Umbilical cord (tissue), 1 donor: ENCODE measurements at regions not wholly inside any gene's neighbourhood (a gene's known extent, or its start where the extent isn't known, plus 50 kb on each side); places are given as distances from the start of the nearest gene placed in this dataset.

Experiments
- DNase-seq: peaks from one replicate; pipeline ENCODE4 v3.0.0-alpha.2; 2015; ENCODE audit warnings: low spot score

DNA sequence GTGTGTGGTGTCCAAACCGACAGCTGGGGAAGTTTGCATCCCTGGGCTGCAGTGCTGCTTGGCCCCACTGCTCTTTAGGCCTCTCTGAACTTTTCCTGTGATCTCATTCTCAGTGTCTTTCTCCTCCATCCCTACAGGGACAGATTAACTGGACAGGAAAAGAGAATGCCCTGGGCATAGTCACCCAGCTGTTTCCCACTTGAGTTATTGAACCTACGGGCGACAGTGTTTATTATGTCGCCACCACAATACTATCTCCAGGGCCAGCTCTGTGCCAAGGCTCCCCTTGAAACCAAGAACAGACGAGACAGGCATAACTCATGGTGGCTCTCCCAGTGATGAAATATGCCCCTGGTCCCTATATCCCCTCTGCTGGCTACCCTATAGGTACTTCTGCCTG is 147.8 kb upstream of the EPHA7 start:
- no peak for DNase-seq

DNA sequence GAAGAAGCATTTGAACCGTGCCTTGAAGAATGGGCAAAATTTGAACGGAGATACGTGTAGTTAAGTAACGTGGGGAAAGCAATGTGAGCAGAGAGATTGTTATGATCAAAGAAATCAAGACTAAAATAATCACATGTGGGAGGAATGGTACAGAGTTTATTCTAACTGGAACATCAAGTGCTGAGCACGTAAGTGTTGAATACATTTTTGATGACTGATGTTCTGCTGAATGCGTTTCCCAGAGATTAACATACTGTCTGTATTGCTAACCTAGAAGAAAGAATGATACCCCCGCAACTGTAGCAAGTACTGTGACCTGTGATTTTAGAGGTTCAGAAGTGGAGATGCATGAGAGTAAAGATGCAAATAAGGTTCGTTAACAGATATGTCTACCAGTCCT is 146.9 kb upstream of the EPHA7 start:
- no peak for DNase-seq

DNA sequence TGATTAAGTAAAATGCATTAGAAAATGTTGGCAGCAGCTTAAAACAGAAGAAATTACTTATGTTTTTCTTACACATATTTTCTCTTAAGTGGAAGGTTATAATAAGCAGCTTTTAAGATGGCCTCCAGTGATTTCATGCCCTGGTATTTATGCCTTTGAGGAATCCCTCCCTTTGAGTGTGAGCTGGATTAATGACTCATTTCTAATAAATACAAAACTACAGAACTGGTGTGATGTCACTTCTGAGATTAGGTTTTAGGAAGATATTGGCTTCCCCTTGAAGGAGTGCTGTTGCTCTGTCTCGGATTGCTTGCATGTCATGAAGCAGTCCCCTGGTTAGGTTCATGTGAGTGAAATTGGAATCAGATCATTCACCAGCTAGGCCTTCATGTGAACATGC is 143.2 kb upstream of the EPHA7 start:
- DNase-seq: no peak

DNA sequence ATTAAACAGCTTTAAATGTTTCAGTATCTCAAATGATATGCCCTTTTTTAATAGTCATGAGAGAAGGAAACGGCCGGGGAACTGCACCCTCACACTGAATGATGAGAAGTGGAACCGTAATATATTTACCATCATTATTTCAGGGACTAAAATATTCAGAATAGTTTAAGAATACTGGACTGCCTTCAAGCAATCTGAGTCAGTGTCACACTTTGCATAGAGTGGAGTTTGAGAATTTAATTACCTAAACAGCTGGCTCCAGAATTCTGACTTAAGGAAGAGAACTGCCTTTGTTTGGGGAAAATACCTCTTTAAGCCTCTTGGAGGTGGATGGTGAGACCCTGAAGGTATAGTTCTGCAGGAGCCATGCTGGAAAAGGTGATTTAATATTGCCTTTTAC is 135.9 kb upstream of the EPHA7 start:
- no peak for DNase-seq

DNA sequence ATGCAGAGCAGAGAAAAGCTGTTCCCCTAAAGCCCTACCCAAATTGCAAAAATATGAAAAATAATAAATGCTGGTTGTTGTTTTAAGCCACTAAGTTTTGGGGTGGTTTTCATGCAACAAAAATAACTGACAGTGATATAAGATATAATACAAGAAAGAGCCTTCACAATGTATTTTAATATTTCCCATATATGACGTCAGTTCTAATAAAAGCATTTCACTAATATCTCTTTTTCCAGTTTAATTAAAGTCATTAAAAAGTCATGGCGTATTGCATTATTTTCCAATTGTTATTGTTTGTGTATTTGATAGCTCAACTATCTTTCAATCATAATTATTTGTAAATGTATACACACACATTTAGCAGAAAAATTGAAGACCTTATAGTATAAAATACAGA is 134.7 kb upstream of the EPHA7 start:
- DNase-seq: no peak

DNA sequence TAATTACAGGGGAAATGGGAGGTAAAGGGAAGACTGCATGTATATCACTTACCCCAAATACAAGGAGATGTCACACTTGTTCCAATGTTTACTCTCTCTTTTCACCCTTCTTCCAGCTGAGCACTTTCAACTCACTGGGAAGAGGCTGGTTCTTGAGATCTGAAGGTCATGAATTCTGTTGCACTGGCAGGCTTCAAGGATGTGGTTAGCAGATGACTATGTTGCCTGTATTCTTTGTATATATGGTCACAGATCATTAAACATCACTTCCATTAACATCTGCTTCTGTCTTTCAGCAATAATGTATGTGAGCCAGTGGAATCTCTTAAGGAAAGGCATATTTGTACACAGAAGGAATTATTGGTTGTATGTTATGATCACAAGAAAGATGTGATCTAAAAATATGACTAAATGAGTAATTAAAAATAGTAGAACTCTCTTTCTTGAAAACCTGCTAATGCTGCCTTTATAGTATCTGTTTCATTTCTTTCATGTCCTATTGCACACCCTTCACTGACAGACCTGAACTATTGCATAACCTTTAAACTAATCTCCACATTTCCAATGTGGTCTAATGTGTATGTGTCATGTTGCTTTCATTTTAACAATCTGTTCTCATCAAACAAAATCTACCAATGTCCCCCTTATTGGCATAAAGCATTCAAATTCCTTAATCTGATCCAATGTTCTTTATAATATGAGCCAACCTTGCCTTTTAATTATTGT is 131.4 kb upstream of the EPHA7 start:
- no peak for DNase-seq

DNA sequence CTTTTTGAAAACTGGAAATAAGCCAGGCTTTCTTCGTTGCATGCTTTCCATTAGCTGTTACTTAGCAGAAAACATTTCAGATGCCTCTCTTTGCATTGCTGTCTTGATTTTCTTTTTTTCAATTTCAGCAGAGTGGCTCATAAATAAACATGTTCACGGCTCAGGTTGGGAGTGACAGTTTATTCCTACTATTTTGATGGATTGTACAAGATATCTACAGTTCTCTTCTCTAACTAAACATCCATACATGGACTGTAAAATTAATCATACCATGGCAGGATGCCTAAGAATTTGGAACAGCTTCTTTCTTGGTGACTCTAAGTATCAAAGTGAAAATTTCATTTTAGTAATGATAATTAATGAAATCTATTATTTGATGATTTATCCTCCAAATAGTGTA is 130.5 kb upstream of the EPHA7 start:
- DNase-seq: no peak

DNA sequence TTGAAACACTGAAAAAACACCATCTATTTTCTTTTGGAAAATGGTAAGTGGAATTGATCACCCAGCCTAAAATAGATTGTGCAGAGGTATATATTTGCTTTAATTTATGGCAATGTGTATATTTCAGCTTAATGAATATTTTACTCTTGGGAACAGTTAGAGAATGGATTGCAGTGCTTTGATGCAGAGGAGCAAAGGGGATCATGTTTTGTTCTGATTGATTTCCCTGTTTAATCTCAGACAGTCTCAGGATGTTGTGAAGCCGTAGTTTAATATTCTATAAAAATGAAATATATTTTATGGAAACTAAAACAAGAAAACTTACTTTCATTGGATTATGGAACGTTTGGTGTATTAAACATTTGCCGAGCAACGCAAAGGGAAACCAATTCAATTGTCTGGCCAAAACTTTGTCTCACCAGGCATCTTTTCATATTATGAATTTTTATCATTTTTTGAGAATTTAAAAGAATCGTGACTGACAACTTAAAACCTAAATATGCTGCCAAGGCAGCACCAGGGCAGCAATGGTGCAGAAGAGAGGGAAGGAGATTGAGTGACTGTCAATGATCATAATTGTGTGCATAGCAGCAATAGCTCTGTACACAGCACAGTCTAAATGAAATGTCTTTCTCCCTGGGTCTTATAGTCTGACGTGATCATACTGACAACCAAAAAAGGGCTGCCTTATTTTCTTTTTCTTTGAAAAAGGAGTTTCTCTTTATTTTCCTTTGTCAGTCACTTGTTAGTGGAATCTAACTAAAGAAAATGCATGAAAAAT is 105.5 kb upstream of the EPHA7 start:
- DNase-seq: no peak

DNA sequence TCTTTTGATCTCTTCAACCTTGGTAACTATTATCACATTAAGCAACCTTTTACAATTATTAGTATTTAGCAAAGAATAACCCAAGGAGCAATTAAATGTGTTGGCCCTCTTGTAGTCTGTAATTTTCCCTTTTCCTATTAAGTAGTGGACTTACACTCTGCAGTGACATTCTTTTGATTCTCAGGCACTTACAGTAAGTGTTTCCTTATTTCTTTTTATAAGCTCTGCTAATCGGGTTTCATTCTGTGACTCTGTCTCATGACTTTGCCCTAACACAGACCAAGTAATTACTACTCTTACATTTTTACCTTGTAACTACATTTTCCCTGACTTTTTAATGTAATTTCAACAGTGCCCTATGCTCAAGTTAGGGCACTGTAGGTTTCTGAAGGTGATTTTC is 104.0 kb upstream of the EPHA7 start:
- no peak for DNase-seq

DNA sequence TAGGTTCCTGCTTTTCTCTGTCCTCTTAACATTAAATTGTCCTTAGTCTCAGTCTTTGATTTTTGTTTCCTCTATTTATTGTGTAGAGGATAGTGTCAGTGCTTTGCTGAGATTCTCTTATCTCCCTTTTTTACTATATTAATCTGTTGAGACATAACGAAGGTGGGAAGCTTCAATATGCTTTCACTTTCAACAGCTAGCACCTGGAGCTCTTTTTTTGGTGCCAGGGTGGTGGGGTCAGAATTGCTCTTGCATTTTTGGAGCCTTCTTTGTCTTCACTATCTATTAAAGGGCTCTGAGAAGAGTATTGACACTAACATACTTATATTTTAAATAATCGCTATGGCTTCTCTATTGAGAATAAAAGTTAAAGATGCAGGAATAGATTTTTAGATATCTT is 97.1 kb upstream of the EPHA7 start:
- DNase-seq: no peak

DNA sequence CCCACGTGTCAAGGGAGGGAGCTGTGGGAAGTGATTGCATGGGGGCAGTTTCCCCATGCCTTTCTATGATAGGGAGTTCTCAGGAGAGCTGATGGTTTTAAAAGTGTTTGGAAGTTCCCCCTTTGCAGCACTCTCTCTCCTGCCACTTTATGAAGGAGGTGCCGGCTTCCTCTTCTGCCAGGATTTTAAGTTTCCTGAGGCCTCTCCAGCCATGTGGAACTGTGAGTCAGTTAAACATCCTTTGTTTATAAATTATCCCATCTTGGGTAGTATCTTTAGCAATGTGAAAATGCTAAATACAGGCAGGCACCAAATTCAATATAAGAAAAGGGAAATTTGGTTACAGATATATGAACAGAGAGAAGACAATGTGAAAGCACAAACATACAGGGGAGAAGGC is 96.4 kb upstream of the EPHA7 start:
- no peak for DNase-seq

DNA sequence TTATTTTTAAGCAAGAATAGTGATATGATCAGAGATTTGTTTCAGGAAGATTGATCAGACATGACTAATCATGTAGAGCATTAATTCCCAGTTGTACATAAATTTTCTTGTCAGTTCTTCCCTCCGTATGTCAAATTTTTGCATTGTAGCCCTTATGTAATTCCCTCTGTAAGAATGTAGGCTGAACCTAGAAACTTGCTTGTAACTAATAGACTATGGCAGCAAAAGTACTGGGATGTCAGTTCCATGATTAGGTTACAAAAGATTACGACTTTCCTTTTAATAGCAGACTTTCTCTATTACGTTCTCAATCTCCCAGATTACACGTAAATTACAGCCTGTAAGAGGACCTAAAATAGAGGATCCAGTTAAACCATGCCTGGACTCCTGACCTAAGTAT is 79.4 kb upstream of the EPHA7 start:
- no peak for DNase-seq

DNA sequence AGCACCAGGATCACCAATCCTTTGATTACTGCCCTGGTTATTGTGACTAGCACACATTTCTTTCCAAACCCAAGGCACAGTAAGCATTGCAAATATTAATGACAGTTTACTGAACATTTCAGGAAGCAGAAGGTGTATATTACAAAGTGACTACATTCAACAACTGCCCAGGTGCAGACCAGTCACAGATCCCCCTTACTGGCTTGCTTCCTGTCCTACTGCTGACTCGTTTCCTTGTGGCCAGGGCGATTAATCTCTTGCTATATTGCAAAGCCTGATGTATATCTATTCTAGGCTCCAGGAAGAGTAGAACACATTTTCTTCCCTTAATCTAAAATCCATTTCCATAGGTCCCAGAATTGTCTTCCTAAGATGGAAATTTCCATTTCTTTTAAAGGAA is 77.2 kb upstream of the EPHA7 start:
- DNase-seq: no peak

DNA sequence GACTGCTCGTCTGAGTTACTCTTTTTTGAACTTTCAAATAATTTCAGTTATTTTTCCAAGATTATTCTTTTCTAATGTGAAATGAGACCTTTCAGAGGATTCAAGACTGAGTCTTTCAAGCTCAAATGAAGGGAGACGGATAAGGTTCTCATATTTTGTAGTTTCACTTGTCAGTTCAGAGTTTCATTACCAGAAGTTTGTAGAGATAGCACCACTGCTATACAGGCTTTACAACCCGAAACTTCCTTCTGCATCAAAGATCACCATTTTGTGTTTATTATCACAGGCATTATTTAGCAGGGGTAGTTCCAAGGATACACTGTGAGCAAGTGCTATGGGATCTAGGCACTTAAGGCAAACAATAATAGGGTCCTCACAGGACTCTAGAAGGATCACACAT is 74.7 kb upstream of the EPHA7 start:
- no peak for DNase-seq

DNA sequence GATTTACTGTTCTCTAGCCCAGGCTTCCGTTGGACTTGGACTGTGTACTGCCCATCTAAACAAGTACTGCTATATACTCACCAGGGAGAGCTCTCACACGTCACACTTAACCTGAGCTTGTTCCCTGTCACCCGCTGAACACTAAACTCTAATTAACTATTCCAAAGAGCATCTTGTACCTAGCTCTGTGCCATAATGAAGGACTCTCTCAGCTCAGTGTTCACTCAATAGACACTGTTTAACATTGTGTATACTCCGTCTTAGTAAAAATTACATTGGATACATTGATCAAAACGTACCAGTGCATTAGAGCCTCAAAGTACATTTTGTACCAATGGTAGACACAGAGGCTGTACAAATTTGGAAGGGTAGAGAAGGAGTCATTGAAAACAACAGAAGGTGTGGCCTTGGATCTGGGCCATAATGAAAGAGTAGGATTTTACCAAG is 55.4 kb upstream of the EPHA7 start:
- DNase-seq: no peak

DNA sequence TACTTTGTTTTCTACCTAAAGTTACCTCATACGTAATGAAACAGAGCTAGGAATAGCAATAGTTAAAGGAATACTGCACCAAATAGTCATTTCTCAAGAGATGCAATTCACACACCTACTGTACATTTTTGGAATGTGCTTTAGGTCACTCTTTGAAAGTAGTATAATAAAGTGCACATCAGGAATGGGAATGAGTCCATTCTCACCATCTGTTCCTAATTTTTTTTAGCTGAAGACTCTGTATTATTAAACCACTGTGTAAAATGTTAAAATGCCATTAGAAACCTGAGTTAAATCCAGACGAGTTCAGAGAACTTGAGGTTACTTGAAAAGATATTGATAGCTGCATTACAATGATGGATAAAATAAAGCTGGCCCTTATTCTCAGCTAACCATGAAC is 51.9 kb upstream of the EPHA7 start:
- DNase-seq: no peak
